Hepatocyte (in vitro differentiated cells): ENCODE measurements at regions not wholly inside any gene's neighbourhood (a gene's known extent, or its start where the extent isn't known, plus 50 kb on each side); places are given as distances from the start of the nearest gene placed in this dataset.

Experiments used
- DNase-seq: peaks from one replicate; pipeline ENCODE4 v3.0.0-alpha.2; 2016; ENCODE audit warnings: low spot score
- H2AFZ ChIP-seq: fragments of 200-600 bp; sonication (generic); 2 replicates; pipeline ENCODE4 v1.6.0; 2016; ENCODE audit warnings: antibody characterized with exemption, mild to moderate bottlenecking
- H3K27ac ChIP-seq: fragments of 200-600 bp; sonication (generic); 2 replicates; pipeline ENCODE4 v1.5.1; 2016; ENCODE audit warnings: mild to moderate bottlenecking
- H3K27me3 ChIP-seq: fragments of 200-600 bp; sonication (generic); 2 replicates; pipeline ENCODE4 v1.6.1; 2016
- H3K36me3 ChIP-seq: fragments of 200-600 bp; sonication (generic); replicated peaks from 2 replicates; pipeline ENCODE4 v1.5.1; 2016; ENCODE audit warnings: low read depth; ENCODE audit not compliant: insufficient read depth
- H3K4me1 ChIP-seq: fragments of 200-600 bp; sonication (generic); 2 replicates; pipeline ENCODE4 v1.5.1; 2016; ENCODE audit warnings: mild to moderate bottlenecking, moderate library complexity; ENCODE audit not compliant: insufficient read depth
- H3K4me2 ChIP-seq: fragments of 200-600 bp; sonication (generic); 2 replicates; pipeline ENCODE4 v1.6.0; 2016
- H3K4me3 ChIP-seq: fragments of 200-600 bp; sonication (generic); 2 replicates; pipeline ENCODE4 v1.5.1; 2016; ENCODE audit warnings: mild to moderate bottlenecking
- H3K79me2 ChIP-seq: fragments of 200-600 bp; sonication (generic); 2 replicates; pipeline ENCODE4 v1.6.0; 2017; ENCODE audit warnings: mild to moderate bottlenecking
- H3K9me2 ChIP-seq: fragments of 200-600 bp; sonication (generic); replicated peaks from 2 replicates; pipeline ENCODE4 v1.6.0; 2017; ENCODE audit warnings: mild to moderate bottlenecking; ENCODE audit not compliant: insufficient read depth
- H3K9me3 ChIP-seq: fragments of 200-600 bp; sonication (generic); 2 replicates; pipeline ENCODE4 v1.5.1; 2016; ENCODE audit warnings: low read depth, mild to moderate bottlenecking
- H4K20me1 ChIP-seq: fragments of 200-600 bp; sonication (generic); 2 replicates; pipeline ENCODE4 v1.6.0; 2016; ENCODE audit warnings: mild to moderate bottlenecking; ENCODE audit not compliant: insufficient read depth, poor library complexity, severe bottlenecking
- CTCF ChIP-seq: fragments of 200-600 bp; sonication (generic); IDR thresholded peaks from 2 replicates; pipeline ENCODE4 v1.5.1; 2016; ENCODE audit warnings: antibody characterized with exemption, mild to moderate bottlenecking; ENCODE audit not compliant: poor library complexity
- EZH2 ChIP-seq: fragments of 200-600 bp; sonication (generic); IDR thresholded peaks from 2 replicates; pipeline ENCODE4 v1.6.1; 2016; ENCODE audit warnings: antibody characterized with exemption, mild to moderate bottlenecking, borderline replicate concordance
- EZH2phosphoT487 ChIP-seq: fragments of 200-600 bp; sonication (generic); IDR thresholded peaks from one replicate; pipeline ENCODE4 v1.6.1; 2018; ENCODE audit warnings: antibody characterized with exemption, mild to moderate bottlenecking, low read depth, moderate library complexity; ENCODE audit not compliant: unreplicated experiment, severe bottlenecking
- WGBS: methylation state at CpG from one replicate; pipeline ENCODE4 v1.1.6; 2016; ENCODE audit warnings: low lambda C conversion rate; ENCODE audit errors: missing lambda C conversion rate; 5-methylcytosine and 5-hydroxymethylcytosine counted together

- Histone ChIP-seq H3K27ac (no peak overlapping the region), H3K4me1 (no peaks in the 10 kb centered on the region), H3K27me3 (no peaks in the 10 kb centered on the region), H3K36me3 (no peaks in the 10 kb centered on the region), H3K4me2 (no peak overlapping the region), H3K79me2 (no peaks in the 10 kb centered on the region), H4K20me1 (no peaks in the 10 kb centered on the region), H3K9me2 (no peaks in the 10 kb centered on the region), H3K9me3 (no peaks in the 10 kb centered on the region), H3K4me3 (no peak overlapping the region), H2AFZ (no peak overlapping the region)
- TF ChIP-seq CTCF, result no peak
- TF ChIP-seq EZH2, result no peak
- TF ChIP-seq EZH2phosphoT487, result no peak
- 92% methylated on average over 19 of the region's 19 CpGs for WGBS
- no peak for DNase-seq
Observed at GRCh38 chr14:101025696-101026095, 122.2 kb upstream of the RTL1 start.

GRCh38 chr14:101026341-101026740, 122.8 kb upstream of the RTL1 start:
- Histone ChIP-seq H3K9me3 (no peaks in the 10 kb centered on the region), H3K4me2 (no peak overlapping the region), H3K27ac (no peak overlapping the region), H3K79me2 (no peaks in the 10 kb centered on the region), H3K4me3 (no peak overlapping the region), H2AFZ (no peak overlapping the region), H3K36me3 (no peaks in the 10 kb centered on the region), H3K9me2 (no peaks in the 10 kb centered on the region), H4K20me1 (no peaks in the 10 kb centered on the region), H3K4me1 (no peaks in the 10 kb centered on the region), H3K27me3 (no peaks in the 10 kb centered on the region)
- DNase-seq, result no peak
- WGBS, result 96% methylated on average over 7 of the region's 7 CpGs
- TF ChIP-seq CTCF (no peak), EZH2phosphoT487 (no peak), EZH2 (no peak)

GRCh38 chr14:101027291-101027690, 123.8 kb upstream of the RTL1 start:
- no peaks in the 10 kb centered on the region for H3K4me1 ChIP-seq
- 93% methylated on average over 10 of the region's 10 CpGs for WGBS
- no peaks in the 10 kb centered on the region for H3K9me3 ChIP-seq
- no peaks in the 10 kb centered on the region for H3K79me2 ChIP-seq
- no peaks in the 10 kb centered on the region for H4K20me1 ChIP-seq
- H3K4me3 ChIP-seq, result no peak overlapping the region
- no peak overlapping the region for H2AFZ ChIP-seq
- no peak for DNase-seq
- no peak for TF ChIP-seq EZH2phosphoT487
- TF ChIP-seq EZH2, result no peak
- no peak for TF ChIP-seq CTCF
- H3K27ac ChIP-seq, result no peak overlapping the region
- H3K4me2 ChIP-seq, result no peak overlapping the region
- H3K36me3 ChIP-seq, result no peaks in the 10 kb centered on the region
- H3K9me2 ChIP-seq, result no peaks in the 10 kb centered on the region
- H3K27me3 ChIP-seq, result no peaks in the 10 kb centered on the region

GRCh38 chr14:101027966-101028365, 124.4 kb upstream of the RTL1 start:
- 92% methylated on average over 5 of the region's 5 CpGs for WGBS
- no peak overlapping the region for H3K4me3 ChIP-seq
- H3K27ac ChIP-seq, result no peak overlapping the region
- DNase-seq, result no peak
- no peaks in the 10 kb centered on the region for H3K36me3 ChIP-seq
- H3K4me2 ChIP-seq, result no peak overlapping the region
- H3K4me1 ChIP-seq, result no peaks in the 10 kb centered on the region
- H4K20me1 ChIP-seq, result no peaks in the 10 kb centered on the region
- no peaks in the 10 kb centered on the region for H3K27me3 ChIP-seq
- H2AFZ ChIP-seq, result no peak overlapping the region
- no peak for TF ChIP-seq EZH2phosphoT487
- TF ChIP-seq EZH2, result no peak
- TF ChIP-seq CTCF, result no peak
- no peaks in the 10 kb centered on the region for H3K9me2 ChIP-seq
- H3K9me3 ChIP-seq, result no peaks in the 10 kb centered on the region
- no peaks in the 10 kb centered on the region for H3K79me2 ChIP-seq
